IPS DF 19.7 (cell line): ENCODE measurements at regions not wholly inside any gene's neighbourhood (a gene's known extent, or its start where the extent isn't known, plus 50 kb on each side); places are given as distances from the start of the nearest gene placed in this dataset.
"Not testable (repeated sequence)": the region's sequence is repeated elsewhere in the genome, so short reads cannot be mapped to it uniquely, and the experiment has no call there.

Experiments
- DNase-seq: peaks from one replicate; pipeline ENCODE4 v3.0.0-alpha.2; 2013; ENCODE audit warnings: low read depth, low spot score

- no peak for DNase-seq
Observed at GRCh38 chr1:157230500-157230899, 92.3 kb upstream of the ETV3 start.

DNA sequence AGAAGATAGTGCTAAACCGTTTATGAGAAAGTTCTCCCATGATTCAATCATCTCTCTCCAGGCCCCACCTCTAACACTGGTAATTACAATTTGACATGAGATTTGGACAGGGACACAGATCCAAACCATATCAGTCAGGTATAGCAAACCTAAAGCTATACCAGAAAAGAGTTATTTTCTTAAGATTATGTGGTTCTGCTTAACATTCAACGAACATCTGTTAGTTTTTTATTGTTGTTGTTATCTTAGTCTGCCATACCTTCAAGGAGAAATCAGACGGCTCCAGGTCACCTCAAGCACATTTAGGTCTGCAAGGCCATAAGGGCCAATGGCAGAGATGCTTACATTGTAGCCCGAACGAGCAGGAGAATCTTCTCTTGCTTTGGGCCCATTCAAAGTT lies 89.5 kb upstream of the ETV3 start:
- DNase-seq = no peak

DNA sequence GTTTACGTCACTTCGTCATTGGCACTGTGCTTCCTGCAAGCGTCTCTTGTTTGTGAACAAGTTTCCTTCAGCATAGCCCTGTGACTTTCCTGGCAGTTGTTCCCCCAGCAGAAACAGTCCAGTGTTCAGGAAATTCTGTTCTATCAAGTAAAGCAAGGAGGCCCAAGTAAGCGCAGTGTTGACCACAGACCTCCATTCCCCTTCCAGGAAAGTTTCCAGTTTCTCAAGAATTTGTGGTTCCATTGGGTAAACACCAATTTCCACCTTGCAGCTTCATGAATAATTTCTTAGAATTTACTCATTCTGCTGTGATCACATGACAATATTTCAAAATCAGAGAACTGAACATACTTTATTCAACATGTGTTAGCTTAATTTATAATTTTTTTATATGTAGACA lies 88.5 kb upstream of the ETV3 start:
- no peak for DNase-seq

DNA sequence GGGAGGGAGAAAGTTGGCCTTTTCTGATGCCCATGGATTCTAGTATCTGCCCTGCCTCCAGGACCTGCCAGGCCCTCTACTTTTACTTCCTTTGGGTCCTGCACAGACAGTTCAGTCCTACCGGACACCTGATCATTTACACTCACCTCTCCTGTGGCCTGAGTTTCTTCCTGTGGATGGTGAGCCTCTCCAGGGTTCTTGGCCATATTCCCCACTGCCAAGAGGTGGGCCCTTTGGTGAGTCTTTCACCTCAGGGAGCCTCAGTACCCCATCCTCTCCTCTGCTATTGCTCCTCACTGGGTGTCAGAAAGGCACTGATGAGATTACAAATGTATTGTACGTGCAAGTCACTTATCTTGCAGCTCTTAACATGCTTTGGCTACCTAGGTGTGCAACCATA lies 81.4 kb upstream of the ETV3 start:
- DNase-seq = no peak

DNA sequence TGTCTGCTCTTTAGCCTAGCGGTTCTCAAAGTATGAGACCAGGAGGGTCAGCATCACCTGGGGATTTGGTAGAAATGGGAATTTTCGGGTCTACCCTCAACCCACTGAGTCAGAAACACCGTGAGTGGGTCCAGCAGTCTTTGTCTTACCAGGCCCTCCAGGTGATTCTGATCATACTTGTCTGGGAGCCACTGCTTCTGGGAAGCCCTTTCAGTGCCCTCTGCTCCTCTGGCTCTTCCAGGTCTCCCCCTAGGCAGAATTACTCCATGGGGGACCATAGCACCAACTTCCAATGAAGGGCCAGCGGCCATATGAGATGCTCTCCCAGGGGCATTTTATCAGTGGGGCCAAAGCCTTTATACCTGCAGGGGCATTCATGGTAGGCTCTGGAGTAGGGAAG lies 81.0 kb upstream of the ETV3 start:
- DNase-seq = no peak

- no peak for DNase-seq
Observed at GRCh38 chr1:157218671-157219070, 80.5 kb upstream of the ETV3 start.

DNA sequence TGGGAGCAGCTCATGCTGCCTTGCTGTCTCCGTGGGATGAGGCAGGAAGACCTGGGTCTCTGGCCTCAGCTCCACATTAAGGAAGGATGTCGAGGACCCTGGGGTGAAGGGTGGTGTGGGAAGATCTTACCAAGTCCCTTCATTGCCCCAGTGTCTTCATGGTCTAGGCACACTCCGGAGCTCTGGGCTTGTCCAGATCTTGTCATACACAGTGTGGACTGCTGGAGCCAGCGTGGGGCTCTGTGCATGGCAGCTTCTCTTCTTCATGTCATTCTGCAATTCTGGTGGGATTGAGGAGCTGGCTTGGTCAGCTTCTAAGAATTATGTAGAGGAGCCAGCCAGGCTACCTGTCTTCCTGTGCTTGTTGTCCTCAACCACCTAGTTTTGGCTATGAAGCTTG lies 79.3 kb upstream of the ETV3 start:
- DNase-seq = no peak

DNA sequence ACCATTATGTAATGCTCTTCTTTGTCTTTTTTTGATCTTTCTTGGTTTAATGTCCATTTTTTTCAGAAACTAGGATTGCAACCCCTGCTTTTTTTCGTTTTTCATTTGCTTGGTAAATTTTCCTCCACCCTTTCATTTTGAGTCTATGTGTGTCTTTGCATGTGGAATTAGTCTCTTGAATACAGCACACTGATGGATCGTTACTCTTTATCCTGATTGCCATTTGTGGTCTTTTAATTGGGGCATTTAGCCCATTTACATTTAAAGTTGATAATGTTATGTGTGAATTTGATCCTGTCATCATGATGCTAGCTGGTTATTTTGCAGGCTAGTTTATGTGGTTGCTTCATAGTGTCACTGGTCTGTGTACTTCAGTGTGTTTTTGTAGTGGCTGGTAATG lies 75.6 kb upstream of the ETV3 start:
- no peak for DNase-seq

DNA sequence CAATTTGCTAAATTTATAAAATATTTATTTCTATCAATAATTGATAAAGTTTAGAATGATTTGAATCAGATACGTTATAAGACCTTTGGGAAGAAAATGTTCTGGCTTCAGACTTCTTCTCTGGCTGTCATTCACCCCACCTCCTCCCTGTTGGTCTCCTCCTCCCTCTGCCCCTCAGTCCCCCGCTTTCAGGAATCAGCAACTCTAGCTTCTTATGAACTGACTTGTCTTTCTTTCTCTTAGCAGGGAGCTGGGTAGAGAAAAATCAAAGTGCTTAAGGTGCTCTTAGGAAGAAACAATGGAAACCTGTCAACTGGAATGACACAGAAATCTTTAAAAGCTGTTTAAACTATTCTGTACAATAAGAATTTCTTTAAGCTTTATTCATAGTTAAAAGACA lies 71.3 kb upstream of the ETV3 start:
- no peak for DNase-seq

DNA sequence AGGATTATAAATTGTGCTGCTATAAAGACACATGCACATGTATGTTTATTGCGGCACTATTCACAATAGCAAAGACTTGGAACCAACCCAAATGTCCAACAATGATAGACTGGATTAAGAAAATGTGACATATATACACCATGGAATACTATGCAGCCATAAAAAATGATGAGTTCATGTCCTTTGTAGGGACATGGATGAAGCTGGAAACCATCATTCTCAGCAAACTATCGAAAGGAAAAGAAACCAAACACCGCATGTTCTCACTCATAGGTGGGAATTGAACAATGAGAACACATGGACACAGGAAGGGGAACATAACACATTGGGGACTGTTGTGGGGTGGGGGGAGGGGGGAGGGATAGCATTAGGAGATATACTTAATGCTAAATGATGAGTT lies 67.8 kb upstream of the ETV3 start:
- not testable (repeated sequence) for DNase-seq

GRCh38 chr1:157203166-157203565 lies 65.0 kb upstream of the ETV3 start:
- no peak for DNase-seq

DNA sequence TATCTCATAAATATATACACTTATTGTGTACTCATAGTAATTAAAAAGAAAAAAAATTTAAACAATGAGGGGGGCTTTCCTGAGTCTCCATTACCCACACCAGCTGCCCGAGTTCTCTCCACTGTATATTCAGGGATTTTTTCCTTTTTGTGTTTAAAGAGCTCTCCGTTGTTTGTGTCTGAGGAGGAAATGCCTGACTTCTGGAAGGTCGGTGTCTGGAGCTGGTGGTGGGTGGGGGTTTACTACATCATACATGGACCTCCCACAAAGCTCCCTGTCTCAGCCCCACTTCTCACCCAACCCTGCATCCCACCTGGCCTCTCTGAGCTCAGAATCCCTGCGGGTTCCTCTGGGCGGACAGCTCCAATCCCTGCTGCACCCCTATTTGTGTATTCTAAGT lies 64.1 kb upstream of the ETV3 start:
- DNase-seq = no peak

GRCh38 chr1:157201767-157202166 lies 63.6 kb upstream of the ETV3 start:
- DNase-seq = no peak

- DNase-seq = no peak
Observed at GRCh38 chr1:157200451-157200850, 62.3 kb upstream of the ETV3 start.

- no peak for DNase-seq
Observed at GRCh38 chr1:157199421-157199755, 61.2 kb upstream of the ETV3 start.

GRCh38 chr1:157198619-157199420 lies 60.6 kb upstream of the ETV3 start:
- no peak for DNase-seq

DNA sequence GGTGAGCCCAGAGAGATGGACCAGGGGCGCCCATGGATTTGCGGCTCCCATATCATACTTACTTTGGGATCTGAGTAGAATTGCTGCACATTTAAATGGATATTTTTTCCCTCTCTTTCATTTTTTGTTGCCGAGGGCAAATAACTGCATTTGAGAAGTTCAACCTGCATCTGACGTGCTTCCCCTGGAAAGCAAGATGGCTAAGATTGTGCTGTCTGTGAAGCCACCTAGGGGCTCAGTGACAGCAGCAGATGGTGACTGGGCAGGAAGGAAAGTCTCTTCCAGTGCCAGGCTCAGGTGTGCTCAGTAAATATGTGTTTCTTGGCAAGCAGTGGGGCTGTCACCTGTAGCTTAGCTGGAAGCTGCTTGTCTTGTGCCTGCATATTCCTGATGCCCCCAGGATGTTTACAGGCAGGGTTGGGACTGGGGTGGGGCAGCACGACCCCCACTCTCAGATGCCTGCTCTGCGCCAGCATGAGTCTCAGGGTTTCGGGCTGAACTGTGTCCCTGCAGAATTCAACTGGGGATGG lies 59.8 kb upstream of the ETV3 start:
- no peak for DNase-seq

DNA sequence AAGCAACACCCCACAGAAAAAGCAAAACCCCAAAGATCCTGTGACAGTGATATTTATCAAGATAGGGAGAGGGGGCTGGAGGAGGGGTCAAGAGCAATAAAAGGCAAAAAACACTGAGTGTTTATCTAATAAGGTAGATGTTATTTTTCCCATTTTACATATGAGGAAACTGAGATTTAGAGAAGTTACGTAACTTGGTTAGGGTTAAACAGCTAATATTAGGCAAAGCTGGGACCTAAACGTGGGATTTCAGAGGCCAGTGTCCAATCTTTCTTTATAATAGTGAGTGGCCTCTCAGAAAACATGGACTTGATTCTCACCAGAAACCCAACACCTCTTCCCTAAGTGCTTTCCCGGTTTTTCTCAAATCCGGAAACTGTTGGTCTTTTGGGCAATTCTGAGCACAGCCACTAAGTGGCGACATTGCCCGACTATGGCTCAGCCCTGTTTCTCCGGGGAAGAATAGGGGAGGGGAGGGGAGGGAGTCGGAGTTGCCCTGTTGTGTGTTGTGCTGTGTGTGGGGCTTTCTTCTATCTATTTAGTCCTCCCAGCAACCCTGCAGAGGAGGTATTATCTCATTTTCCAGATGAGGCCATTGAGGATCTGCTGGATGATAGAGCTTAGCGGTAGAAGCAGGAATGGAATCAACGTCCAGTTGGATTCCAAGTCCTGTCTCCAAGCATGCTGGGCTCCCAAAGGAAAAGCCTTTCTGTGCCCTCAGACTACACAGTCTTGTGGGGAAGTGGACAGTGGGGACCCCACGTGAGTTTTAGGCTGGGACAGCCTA lies 58.7 kb upstream of the ETV3 start:
- DNase-seq = not testable (repeated sequence)

DNA sequence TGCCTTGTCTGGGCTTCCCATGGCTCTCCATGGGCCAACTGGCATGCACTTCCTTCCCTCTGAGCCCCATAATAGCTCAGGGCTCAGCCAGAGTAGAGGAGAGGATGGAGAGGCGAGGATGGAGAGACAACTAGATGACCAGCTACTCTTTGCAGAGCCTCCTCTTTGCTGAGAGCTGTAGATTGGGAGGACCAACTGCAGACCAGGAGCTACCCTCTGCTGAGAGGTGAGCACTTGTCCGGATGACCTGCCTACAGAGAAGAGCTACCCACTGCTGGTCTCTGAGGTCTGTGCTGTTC lies 58.0 kb upstream of the ETV3 start:
- no peak for DNase-seq

DNA sequence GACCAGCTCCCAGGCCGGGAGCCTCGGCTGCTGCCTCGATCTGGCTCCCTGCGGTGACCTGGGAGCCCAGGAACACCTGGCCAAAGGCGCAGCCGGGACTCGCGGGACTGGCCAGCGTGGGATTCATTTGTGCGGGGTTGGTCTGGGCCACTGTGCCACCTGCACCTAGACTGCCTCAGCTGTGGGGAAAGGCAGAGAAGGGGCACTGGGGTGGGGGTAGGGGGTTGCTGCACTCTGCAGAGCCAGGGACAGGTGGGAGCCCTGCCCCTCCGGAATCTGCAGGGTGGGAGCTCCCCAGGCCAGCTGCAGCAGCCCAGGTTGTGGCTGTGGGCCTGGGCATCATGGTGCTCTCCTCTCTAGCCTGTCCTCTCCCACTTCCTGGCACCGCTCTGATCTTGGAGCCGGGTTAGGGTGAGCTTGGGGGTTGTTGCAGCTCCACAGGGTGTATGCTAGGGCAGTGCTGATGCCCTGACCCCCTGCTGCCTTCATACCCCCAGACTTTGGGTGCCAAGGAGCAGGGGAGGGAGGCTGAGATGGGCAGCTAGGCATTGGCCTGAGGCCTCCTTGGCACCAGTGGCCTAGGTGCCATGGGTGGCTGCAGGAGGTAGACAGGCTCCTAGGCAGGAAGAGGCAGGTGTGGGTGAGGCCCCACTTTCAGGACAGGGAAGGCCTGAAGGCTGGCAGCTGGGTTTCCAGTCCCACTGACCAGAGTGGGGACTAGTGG lies 57.5 kb upstream of the ETV3 start:
- DNase-seq = no peak

GRCh38 chr1:157194731-157195520 lies 56.7 kb upstream of the ETV3 start:
- DNase-seq = no peak
